ENCODE measurements at regions not wholly inside any gene's neighbourhood (a gene's known extent, or its start where the extent isn't known, plus 50 kb on each side); places are given as distances from the start of the nearest gene placed in this dataset.

- TF ChIP-seq CTCF (IDR thresholded peaks at IDR 0.05; ENCODE audit: low read length) (no peak), EZH2phosphoT487 (IDR thresholded peaks at IDR 0.05; ENCODE audit: low read length) (no peak)
These were observed 430.2 kb downstream of the KCTD12 start for GRCh38 chr13:76455960-76456359.

Data from MM.1S (cell line).